Thyroid gland (tissue), 4 donors: ENCODE measurements at regions not wholly inside any gene's neighbourhood (a gene's known extent, or its start where the extent isn't known, plus 50 kb on each side); places are given as distances from the start of the nearest gene placed in this dataset.
"Not testable (repeated sequence)": the region's sequence is repeated elsewhere in the genome, so short reads cannot be mapped to it uniquely, and the experiment has no call there.

Experiments used
- POLR2A ChIP-seq, 2 donors: fragments of 450-650 bp; IDR thresholded peaks; one replicate each; pipeline ENCODE4 v1.6.1; 2017; ENCODE audit warnings: antibody characterized with exemption in 2 of 2, mild to moderate bottlenecking in 2 of 2, moderate library complexity in 1 of 2
- TF ChIP-seq, protein P1 (sequence below), 6 experiments: fragments of 200-600 bp in 3 of 6; fragments of 450-650 bp in 3 of 6; sonication (generic) in 3 of 6; IDR thresholded peaks; one replicate each; pipeline ENCODE4 v1.5.1; 2016 to 2019; ENCODE audit warnings: antibody characterized with exemption in 6 of 6, mild to moderate bottlenecking in 2 of 6, inconsistent platforms in 1 of 6, moderate library complexity in 1 of 6

DNA sequence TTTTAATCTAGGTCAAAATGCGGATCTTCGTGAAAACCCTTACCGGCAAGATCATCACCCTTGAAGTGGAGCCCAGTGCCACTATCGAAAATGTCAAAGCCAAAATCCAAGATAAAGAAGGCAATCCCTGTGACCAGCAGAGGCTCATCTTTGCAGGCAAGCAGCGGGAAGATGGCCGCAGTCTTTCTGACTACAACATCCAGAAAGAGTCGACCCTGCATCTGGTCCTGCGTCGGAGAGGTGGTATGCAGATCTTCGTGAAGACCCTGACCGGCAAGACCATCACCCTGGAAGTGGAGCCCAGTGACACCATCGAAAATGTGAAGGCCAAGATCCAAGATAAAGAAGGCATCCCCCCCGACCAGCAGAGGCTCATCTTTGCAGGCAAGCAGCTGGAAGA is 511.8 kb downstream of the KCNJ18 start:
- TF ChIP-seq, protein P1, sequence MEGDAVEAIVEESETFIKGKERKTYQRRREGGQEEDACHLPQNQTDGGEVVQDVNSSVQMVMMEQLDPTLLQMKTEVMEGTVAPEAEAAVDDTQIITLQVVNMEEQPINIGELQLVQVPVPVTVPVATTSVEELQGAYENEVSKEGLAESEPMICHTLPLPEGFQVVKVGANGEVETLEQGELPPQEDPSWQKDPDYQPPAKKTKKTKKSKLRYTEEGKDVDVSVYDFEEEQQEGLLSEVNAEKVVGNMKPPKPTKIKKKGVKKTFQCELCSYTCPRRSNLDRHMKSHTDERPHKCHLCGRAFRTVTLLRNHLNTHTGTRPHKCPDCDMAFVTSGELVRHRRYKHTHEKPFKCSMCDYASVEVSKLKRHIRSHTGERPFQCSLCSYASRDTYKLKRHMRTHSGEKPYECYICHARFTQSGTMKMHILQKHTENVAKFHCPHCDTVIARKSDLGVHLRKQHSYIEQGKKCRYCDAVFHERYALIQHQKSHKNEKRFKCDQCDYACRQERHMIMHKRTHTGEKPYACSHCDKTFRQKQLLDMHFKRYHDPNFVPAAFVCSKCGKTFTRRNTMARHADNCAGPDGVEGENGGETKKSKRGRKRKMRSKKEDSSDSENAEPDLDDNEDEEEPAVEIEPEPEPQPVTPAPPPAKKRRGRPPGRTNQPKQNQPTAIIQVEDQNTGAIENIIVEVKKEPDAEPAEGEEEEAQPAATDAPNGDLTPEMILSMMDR (IDR thresholded peaks at IDR 0.05) = not testable (repeated sequence)
- not testable (repeated sequence) for TF ChIP-seq POLR2A (IDR thresholded peaks at IDR 0.05)
